Neural progenitor cell (in vitro differentiated cells): ENCODE measurements at regions not wholly inside any gene's neighbourhood (a gene's known extent, or its start where the extent isn't known, plus 50 kb on each side); places are given as distances from the start of the nearest gene placed in this dataset.

Experiments used
- DNase-seq: peaks from one replicate; pipeline ENCODE4 v3.0.0-alpha.2; 2016; ENCODE audit warnings: low spot score
- H2AFZ ChIP-seq: fragments of 200-600 bp; sonication (generic); replicated peaks from 2 replicates; pipeline ENCODE4 v1.6.1; 2016; ENCODE audit warnings: antibody characterized with exemption
- H3F3A ChIP-seq: fragments of 200-600 bp; sonication (generic); 2 replicates; pipeline ENCODE4 v1.6.1; 2016; ENCODE audit warnings: antibody characterized with exemption, low read depth
- H3K27ac ChIP-seq: fragments of 200-600 bp; sonication (generic); 2 replicates; pipeline ENCODE4 v1.5.1; 2016; ENCODE audit warnings: mild to moderate bottlenecking
- H3K27me3 ChIP-seq: fragments of 200-600 bp; sonication (generic); 2 replicates; pipeline ENCODE4 v1.6.1; 2016; ENCODE audit warnings: mild to moderate bottlenecking, moderate library complexity
- H3K36me3 ChIP-seq: fragments of 200-600 bp; sonication (generic); 2 replicates; pipeline ENCODE4 v1.5.1; 2016
- H3K4me1 ChIP-seq: fragments of 200-600 bp; sonication (generic); 2 replicates; pipeline ENCODE4 v1.6.1; 2016; ENCODE audit warnings: mixed run types
- H3K4me2 ChIP-seq: fragments of 200-600 bp; sonication (generic); 2 replicates; pipeline ENCODE4 v1.6.1; 2016
- H3K4me3 ChIP-seq: fragments of 200-600 bp; sonication (generic); 2 replicates; pipeline ENCODE4 v1.5.1; 2016
- H3K79me2 ChIP-seq: fragments of 200-600 bp; sonication (generic); 2 replicates; pipeline ENCODE4 v1.6.1; 2016; ENCODE audit warnings: low read depth
- H3K9ac ChIP-seq: fragments of 200-600 bp; sonication (generic); 2 replicates; pipeline ENCODE4 v1.6.1; 2016
- H3K9me3 ChIP-seq: fragments of 200-600 bp; sonication (generic); 2 replicates; pipeline ENCODE4 v1.5.1; 2016; ENCODE audit warnings: low read depth
- H4K20me1 ChIP-seq: fragments of 200-600 bp; sonication (generic); 2 replicates; pipeline ENCODE4 v1.6.1; 2016; ENCODE audit warnings: low read depth
- H3K27ac Mint-ChIP-seq: 3 replicates; pipeline ENCODE4 v1.8.0; 2021; ENCODE audit warnings: mixed read lengths
- H3K27me3 Mint-ChIP-seq: 2 replicates; pipeline ENCODE4 v1.8.0; 2022; ENCODE audit warnings: low read depth, mild to moderate bottlenecking, inconsistent platforms, moderate library complexity, mixed read lengths; ENCODE audit not compliant: insufficient read depth
- H3K36me3 Mint-ChIP-seq: 3 replicates; pipeline ENCODE4 v1.8.0; 2021; ENCODE audit warnings: mixed read lengths
- H3K4me1 Mint-ChIP-seq: 3 replicates; pipeline ENCODE4 v1.8.0; 2021; ENCODE audit warnings: mixed read lengths
- H3K4me3 Mint-ChIP-seq: 3 replicates; pipeline ENCODE4 v1.8.0; 2021; ENCODE audit warnings: mild to moderate bottlenecking, moderate library complexity, mixed read lengths
- H3K9me3 Mint-ChIP-seq: 3 replicates; pipeline ENCODE4 v1.8.0; 2020; ENCODE audit warnings: mixed read lengths
- EZH2 ChIP-seq: fragments of 200-600 bp; sonication (generic); IDR thresholded peaks from 2 replicates; pipeline ENCODE4 v1.6.1; 2017; ENCODE audit warnings: antibody characterized with exemption, mild to moderate bottlenecking, moderate library complexity
- EZH2phosphoT487 ChIP-seq: fragments of 200-600 bp; sonication (generic); IDR thresholded peaks from 2 replicates; pipeline ENCODE4 v1.6.1; 2017; ENCODE audit warnings: antibody characterized with exemption
- TF ChIP-seq, protein P1 (sequence below): fragments of 200-600 bp; sonication (generic); IDR thresholded peaks from 2 replicates; pipeline ENCODE4 v1.5.1; 2017; ENCODE audit warnings: antibody characterized with exemption, mild to moderate bottlenecking

DNA sequence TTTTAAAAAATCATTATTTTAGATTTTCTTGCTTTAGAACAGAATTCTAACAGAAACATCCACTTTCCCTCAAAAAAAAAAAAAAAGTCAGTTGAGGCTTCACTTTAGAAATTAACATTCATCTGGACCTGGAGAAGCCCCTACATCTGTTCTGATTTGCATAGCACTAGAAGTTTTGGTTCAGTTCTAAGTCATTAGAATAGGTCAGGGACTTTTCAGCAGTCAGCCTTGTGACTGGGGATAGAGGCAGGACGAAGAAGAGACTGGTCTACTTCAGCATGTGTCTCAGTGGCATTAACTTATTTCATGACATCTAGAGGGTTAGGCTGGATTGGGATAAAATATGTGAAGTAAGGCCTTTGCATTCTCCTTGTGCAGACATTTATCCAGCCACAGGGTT lies 215.8 kb upstream of the DAB2 start:
- H4K20me1 ChIP-seq: no peaks in the 10 kb centered on the region
- H3K4me1 ChIP-seq: no peaks in the 10 kb centered on the region
- no peak for DNase-seq
- H3K9ac ChIP-seq: no peak overlapping the region
- H3K9me3 Mint-ChIP-seq: no peaks in the 10 kb centered on the region
- TF ChIP-seq, protein P1, sequence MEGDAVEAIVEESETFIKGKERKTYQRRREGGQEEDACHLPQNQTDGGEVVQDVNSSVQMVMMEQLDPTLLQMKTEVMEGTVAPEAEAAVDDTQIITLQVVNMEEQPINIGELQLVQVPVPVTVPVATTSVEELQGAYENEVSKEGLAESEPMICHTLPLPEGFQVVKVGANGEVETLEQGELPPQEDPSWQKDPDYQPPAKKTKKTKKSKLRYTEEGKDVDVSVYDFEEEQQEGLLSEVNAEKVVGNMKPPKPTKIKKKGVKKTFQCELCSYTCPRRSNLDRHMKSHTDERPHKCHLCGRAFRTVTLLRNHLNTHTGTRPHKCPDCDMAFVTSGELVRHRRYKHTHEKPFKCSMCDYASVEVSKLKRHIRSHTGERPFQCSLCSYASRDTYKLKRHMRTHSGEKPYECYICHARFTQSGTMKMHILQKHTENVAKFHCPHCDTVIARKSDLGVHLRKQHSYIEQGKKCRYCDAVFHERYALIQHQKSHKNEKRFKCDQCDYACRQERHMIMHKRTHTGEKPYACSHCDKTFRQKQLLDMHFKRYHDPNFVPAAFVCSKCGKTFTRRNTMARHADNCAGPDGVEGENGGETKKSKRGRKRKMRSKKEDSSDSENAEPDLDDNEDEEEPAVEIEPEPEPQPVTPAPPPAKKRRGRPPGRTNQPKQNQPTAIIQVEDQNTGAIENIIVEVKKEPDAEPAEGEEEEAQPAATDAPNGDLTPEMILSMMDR: no peak
- TF ChIP-seq EZH2phosphoT487 (no peak), EZH2 (no peak)
- no peaks in the 10 kb centered on the region for H3K36me3 Mint-ChIP-seq
- H3F3A ChIP-seq: no peaks in the 10 kb centered on the region
- H3K27ac Mint-ChIP-seq: no peak overlapping the region
- H2AFZ ChIP-seq: no peak overlapping the region
- H3K4me3 Mint-ChIP-seq: no peak overlapping the region
- H3K9me3 ChIP-seq: no peaks in the 10 kb centered on the region
- H3K36me3 ChIP-seq: no peaks in the 10 kb centered on the region
- no peaks in the 10 kb centered on the region for H3K27me3 Mint-ChIP-seq
- no peaks in the 10 kb centered on the region for H3K27me3 ChIP-seq
- no peaks in the 10 kb centered on the region for H3K4me1 Mint-ChIP-seq
- H3K79me2 ChIP-seq: no peaks in the 10 kb centered on the region
- H3K4me2 ChIP-seq: no peak overlapping the region
- no peak overlapping the region for H3K27ac ChIP-seq
- H3K4me3 ChIP-seq: no peak overlapping the region

DNA sequence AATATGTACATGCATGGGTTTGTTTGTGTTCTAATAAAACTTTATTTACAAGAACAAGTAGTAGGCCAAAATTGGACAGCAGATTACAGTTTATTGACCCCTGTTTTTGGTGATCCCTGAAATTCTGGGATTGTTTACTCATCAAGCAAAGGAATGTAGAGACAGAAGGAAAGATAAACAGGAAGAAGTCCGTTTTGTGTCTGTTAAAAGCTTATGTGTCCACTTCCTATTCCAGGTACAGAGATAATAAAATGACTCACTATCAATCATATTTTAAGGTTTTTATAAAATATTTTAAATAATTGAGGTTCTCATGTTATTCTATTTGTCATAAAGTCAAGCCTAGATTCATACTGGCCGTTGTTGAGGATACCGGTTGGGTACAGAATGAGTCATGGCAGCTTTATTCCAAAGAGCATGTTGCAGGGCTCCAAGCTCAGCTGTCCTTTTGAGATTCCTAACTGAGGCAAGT lies 214.9 kb upstream of the DAB2 start:
- Mint-ChIP-seq H3K4me1 (no peaks in the 10 kb centered on the region), H3K36me3 (no peaks in the 10 kb centered on the region), H3K4me3 (no peak overlapping the region), H3K27me3 (no peaks in the 10 kb centered on the region), H3K27ac (no peak overlapping the region), H3K9me3 (no peaks in the 10 kb centered on the region)
- TF ChIP-seq, protein P1: no peak
- no peak overlapping the region for H2AFZ ChIP-seq
- H3K79me2 ChIP-seq: no peaks in the 10 kb centered on the region
- no peak overlapping the region for H3K9ac ChIP-seq
- H3K4me3 ChIP-seq: no peak overlapping the region
- DNase-seq: no peak
- no peaks in the 10 kb centered on the region for H3K4me1 ChIP-seq
- H3K27ac ChIP-seq: no peak overlapping the region
- H3F3A ChIP-seq: no peaks in the 10 kb centered on the region
- no peaks in the 10 kb centered on the region for H3K9me3 ChIP-seq
- no peaks in the 10 kb centered on the region for H3K36me3 ChIP-seq
- no peak overlapping the region for H3K4me2 ChIP-seq
- no peaks in the 10 kb centered on the region for H3K27me3 ChIP-seq
- H4K20me1 ChIP-seq: no peaks in the 10 kb centered on the region

DNA sequence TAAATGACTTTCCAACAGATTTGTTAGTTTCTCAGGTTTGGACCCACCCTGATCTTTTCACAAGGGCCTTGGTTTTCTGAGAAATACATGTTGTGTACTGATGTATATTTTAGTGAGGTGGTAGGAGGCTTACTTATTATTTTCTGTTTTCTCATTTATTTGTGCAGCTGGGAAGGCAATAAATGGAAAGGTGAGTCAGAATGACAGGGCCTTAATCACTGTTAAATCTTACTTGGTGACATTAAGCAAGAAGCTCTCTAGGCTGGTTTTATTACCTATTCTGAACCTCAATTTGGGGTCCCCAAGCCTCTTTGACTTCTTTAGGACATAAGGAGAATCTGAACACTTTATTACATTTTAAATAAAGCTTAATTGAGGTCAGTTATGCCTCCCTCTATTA lies 214.0 kb upstream of the DAB2 start:
- TF ChIP-seq, protein P1: no peak
- TF ChIP-seq EZH2 (no peak), EZH2phosphoT487 (no peak)
- Histone ChIP-seq H3K4me3 (no peak overlapping the region), H3K9me3 (no peaks in the 10 kb centered on the region), H3K79me2 (no peaks in the 10 kb centered on the region), H4K20me1 (no peaks in the 10 kb centered on the region), H3K27ac (no peak overlapping the region), H2AFZ (no peak overlapping the region), H3K4me1 (no peaks in the 10 kb centered on the region), H3K27me3 (no peaks in the 10 kb centered on the region), H3K36me3 (no peaks in the 10 kb centered on the region), H3F3A (no peaks in the 10 kb centered on the region), H3K9ac (no peak overlapping the region), H3K4me2 (no peak overlapping the region)
- H3K27ac Mint-ChIP-seq: no peak overlapping the region
- H3K27me3 Mint-ChIP-seq: no peaks in the 10 kb centered on the region
- no peaks in the 10 kb centered on the region for H3K4me1 Mint-ChIP-seq
- no peaks in the 10 kb centered on the region for H3K9me3 Mint-ChIP-seq
- no peak for DNase-seq
- H3K4me3 Mint-ChIP-seq: no peak overlapping the region
- no peaks in the 10 kb centered on the region for H3K36me3 Mint-ChIP-seq

DNA sequence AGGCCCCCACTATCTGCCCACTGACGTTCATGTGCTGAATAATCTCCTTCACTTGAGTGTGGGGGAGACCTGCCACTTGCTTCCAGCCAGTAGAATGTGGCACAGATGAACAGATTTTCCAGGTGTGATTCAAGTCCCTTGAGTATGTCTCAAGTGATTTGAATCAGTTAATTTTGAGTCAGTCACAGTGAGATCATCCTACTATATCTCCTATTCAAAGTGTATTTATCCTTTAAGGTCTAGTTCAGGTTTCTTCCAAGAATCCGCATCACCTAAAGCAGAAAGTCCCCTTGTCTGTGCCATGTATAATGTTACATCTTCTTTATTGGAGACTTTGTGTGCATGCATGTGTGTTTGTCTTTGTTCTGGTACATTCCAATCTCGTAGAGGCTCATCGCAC lies 208.3 kb upstream of the DAB2 start:
- H3K4me1 Mint-ChIP-seq: no peaks in the 10 kb centered on the region
- Histone ChIP-seq H4K20me1 (no peaks in the 10 kb centered on the region), H3K4me2 (no peak overlapping the region), H3K27me3 (no peaks in the 10 kb centered on the region), H3K36me3 (no peaks in the 10 kb centered on the region), H3K4me3 (no peak overlapping the region), H2AFZ (no peak overlapping the region), H3K79me2 (no peaks in the 10 kb centered on the region), H3K27ac (no peak overlapping the region), H3K4me1 (no peaks in the 10 kb centered on the region), H3K9ac (no peak overlapping the region), H3F3A (no peaks in the 10 kb centered on the region), H3K9me3 (no peaks in the 10 kb centered on the region)
- no peak for DNase-seq
- TF ChIP-seq EZH2phosphoT487: no peak
- no peak for TF ChIP-seq EZH2
- TF ChIP-seq, protein P1: no peak
- no peaks in the 10 kb centered on the region for H3K36me3 Mint-ChIP-seq
- no peak overlapping the region for H3K27ac Mint-ChIP-seq
- H3K27me3 Mint-ChIP-seq: no peaks in the 10 kb centered on the region
- H3K4me3 Mint-ChIP-seq: no peak overlapping the region
- H3K9me3 Mint-ChIP-seq: no peaks in the 10 kb centered on the region
